OCI-LY7 (cell line): ENCODE measurements at regions not wholly inside any gene's neighbourhood (a gene's known extent, or its start where the extent isn't known, plus 50 kb on each side); places are given as distances from the start of the nearest gene placed in this dataset.

Experiments used
- CTCF ChIP-seq: fragments of 200-600 bp; sonication (generic); conservative IDR thresholded peaks from 2 replicates; pipeline ENCODE4 v1.5.1; 2014; ENCODE audit warnings: mild to moderate bottlenecking, antibody characterized with exemption, low read length, moderate library complexity, mixed read lengths
- EZH2phosphoT487 ChIP-seq: fragments of 200-600 bp; sonication (generic); IDR thresholded peaks from 2 replicates; pipeline ENCODE4 v1.6.1; 2018; ENCODE audit warnings: low read depth, borderline replicate concordance, mild to moderate bottlenecking, mixed run types, antibody characterized with exemption, low read length, moderate library complexity, mixed read lengths

GRCh38 chr2:778731-779350 is 101.6 kb upstream of the TMEM18 start:
- TF ChIP-seq CTCF (no peak), EZH2phosphoT487 (no peak)
